GM19395 (cell line): ENCODE measurements at regions not wholly inside any gene's neighbourhood (a gene's known extent, or its start where the extent isn't known, plus 50 kb on each side); places are given as distances from the start of the nearest gene placed in this dataset.
A peak's percentile ranks its signal among the peaks of the same experiment; 100 is the strongest.

ENCODE experiments used
- ATAC-seq: cut with Tn5 transposase; IDR thresholded peaks from one replicate; pipeline ENCODE4 v1.9.1; 2021; ENCODE audit warnings: mild to moderate bottlenecking, moderate library complexity; ENCODE audit not compliant: unreplicated experiment

GRCh38 chr6:44657206-44657819, 269.8 kb downstream of the CDC5L start:
- no peak for ATAC-seq

GRCh38 chr6:44658571-44658970, 271.1 kb downstream of the CDC5L start:
- ATAC-seq = no peak

GRCh38 chr6:44659726-44660125, 272.2 kb downstream of the CDC5L start:
- ATAC-seq = no peak

- no peak for ATAC-seq
Measured at GRCh38 chr6:44660561-44661220, 273.2 kb downstream of the CDC5L start.

DNA sequence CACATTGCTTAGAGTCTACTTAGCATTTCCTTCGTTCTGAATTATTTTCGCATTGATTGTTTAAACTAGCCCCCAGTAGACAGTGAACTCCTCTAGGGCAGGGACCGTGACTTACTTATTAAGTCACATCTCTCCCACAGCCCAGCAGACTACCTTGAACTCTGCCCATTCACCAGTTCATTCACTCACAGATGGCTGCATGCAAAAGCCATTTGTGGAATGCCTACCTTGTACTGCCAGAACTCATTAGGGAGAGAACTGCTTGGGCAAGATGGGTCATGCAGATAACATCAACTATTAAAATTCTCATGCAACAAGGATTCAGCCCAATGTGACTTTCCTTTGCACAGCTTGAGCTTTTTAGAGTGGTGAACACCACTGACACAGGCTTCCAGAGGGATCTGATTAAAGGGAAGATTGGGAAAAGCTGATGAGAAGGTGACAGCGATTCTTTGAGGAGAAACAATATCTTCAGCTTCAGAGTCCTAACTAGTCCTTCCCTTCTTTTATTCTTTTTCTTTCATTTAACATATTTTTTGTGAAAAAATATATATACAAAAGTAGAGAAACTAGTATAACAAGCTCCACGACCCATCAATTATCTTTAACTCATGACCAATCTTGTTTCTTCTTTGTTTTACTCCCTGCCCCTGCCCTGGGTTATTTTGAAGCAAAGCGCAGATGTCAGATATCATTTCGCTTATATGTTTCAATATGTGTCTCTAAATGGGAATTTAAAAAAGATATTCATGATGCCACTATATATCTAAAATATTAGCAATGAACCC, 273.9 kb downstream of the CDC5L start:
- no peak for ATAC-seq

- ATAC-seq = no peak
Measured at GRCh38 chr6:44662461-44663121, 275.1 kb downstream of the CDC5L start.

DNA sequence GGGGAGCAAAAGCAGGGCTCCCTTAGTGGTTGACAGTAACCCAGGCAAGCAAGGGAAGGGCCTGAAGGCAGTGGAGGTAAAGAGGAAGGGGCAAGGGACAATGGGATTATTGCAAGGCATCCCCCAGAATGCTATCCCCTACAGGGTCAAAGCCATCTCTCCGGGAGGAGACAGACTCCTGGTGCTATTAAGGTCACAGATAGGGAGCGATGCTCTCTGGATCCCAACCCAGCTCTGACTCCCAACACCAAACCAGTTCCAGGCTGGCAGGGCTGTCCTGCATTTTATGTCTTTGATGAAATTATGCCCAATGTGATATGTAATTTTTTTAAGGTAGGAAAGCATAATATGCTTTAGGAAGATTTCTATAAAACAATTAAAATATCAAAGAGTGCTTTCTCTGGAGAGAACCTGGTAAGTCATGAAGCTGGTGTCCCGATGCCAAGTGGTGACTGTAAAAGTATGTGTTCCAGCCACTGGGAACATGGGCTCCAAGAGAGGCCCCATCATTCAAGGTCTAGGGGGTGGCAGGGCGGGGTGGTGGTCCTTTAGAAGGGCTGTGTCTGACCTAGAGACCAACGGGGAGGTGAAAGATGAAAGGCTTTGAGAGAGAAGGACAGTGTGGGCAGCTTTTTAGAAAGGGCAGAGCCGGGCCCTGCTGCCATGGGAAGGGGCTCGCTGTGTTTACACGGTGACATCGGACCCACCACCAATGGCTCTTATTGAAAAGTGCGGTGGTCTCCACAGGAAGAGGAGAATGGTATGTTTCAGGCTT, 276.5 kb downstream of the CDC5L start:
- ATAC-seq = no peak

DNA sequence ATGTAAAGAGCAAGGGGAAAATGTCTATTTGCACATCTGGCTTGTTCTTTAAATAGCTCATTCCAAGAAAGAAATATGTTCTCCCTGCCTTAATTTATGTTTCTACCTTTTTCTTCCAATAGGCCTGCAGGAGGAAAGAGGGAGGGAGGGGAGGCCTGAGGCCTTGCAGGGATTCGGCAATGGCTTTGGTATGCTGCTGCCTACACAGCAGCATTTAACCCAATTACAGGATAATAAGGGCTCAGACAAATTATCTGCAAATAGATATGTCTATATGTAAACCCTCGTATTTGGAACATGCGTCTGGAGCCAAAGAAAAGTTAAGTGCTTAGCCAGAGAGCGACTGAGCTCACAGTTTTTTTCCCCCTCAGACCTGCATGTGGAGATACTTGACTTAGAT, 277.2 kb downstream of the CDC5L start:
- no peak for ATAC-seq

GRCh38 chr6:44665143-44665542, 277.6 kb downstream of the CDC5L start:
- ATAC-seq = no peak

DNA sequence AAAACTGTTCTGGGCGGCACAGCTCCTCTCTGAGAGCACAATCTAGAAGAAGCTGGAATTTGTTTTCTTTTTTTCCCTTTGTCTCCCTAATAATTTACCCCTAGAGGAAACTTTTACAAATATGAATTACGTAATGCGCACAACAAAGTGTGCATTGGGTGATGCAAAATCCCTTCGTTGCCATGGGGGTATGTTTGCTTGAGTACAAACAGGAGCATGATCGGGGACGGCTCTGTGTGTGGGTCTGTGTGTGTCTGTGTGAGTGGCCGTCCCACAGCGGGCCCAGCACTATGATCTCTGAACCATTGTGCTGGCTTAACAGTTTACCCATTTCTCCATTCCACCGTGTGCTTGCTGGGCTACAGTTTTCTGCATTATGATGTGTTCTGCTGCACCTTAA, 278.2 kb downstream of the CDC5L start:
- no peak for ATAC-seq

- ATAC-seq = no peak
Measured at GRCh38 chr6:44666324-44666723, 278.8 kb downstream of the CDC5L start.

GRCh38 chr6:44667226-44667625, 279.7 kb downstream of the CDC5L start:
- ATAC-seq = peak; percentile 23

GRCh38 chr6:44667668-44668390, 280.3 kb downstream of the CDC5L start:
- peak; percentile 69 for ATAC-seq

GRCh38 chr6:44668391-44668930, 281.0 kb downstream of the CDC5L start:
- no peak for ATAC-seq

GRCh38 chr6:44668976-44669934, 281.7 kb downstream of the CDC5L start:
- ATAC-seq = no peak

DNA sequence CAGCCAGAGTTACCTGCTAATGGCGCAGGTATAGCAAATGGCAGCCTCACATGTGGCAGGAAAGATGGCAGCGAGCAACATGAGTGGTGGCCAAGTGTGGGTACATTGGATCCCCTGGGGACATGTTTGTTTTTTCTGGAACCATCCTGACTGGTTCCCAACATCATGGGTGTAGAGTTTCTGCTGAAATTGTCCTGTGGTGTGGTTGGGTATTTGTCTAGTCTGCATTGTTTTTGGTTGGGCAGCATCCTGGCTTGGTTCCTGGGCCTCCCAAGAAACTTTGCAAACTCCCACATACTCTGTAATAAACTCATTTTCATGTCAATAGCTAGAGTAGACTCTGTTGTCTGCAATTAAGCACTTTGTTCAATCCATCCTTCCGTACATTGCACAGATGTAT, 282.6 kb downstream of the CDC5L start:
- no peak for ATAC-seq

- ATAC-seq = no peak
Measured at GRCh38 chr6:44671333-44671732, 283.8 kb downstream of the CDC5L start.

DNA sequence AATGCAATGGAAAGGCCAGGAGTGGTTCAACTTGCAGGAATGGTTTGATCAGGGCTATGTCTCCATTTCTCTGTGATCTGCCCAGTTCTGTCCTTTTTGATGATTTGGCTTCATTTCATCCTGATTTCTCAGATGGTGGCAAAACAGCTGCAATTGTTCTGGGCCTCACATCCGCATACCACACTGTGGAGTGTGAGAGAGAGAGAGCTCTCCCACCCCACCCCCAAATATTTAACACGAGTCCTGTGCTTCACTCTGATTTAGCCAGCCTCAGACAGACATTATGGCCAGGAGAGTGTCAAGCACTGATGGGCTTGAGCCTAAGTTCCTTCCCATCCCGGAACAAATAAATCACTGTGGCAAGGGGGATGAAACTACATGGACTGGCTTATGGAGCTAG, 284.6 kb downstream of the CDC5L start:
- no peak for ATAC-seq

DNA sequence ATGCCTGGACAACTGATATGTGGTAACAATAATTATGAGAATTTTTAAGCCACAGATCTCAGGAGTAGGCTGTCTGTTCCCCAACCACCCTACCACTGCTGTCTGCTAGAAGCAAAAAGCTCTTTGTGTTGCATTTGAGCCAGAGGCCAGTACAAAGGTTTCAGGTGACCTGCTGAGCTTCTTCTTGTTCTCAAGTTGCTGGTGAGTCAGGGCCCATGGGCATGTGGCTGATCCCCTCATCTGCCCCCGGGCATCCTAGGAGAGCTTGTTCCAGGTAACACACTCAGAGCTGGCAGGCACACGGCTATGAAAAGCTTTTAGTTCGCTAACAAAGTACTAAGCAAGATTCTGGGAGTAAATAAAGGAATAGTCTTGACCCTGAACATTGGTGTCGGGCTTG, 285.3 kb downstream of the CDC5L start:
- no peak for ATAC-seq
